ENCODE measurements at regions not wholly inside any gene's neighbourhood (a gene's known extent, or its start where the extent isn't known, plus 50 kb on each side); places are given as distances from the start of the nearest gene placed in this dataset.

DNA sequence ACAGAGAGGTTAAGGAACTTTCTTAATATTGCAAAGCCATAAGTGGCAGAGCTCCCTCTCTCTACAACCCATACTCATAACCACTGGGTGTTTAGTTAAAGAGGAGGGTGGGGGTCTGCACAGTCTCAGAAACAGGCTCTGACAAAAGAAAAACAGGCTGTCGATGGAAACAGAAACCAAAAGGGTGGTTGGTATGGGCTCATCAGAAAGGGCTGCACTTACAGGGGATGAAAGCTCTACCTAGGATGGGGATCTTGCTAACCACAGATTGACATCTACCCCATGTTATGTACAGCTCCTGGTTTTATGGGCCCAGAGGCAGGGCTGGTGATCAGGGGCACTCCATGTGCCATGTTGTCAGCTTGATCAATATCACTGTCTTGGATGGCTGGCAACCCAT is 111.4 kb downstream of the CYLD start:
- DNase-seq, result no peak
- no peaks in the 10 kb centered on the region for H3K36me3 Mint-ChIP-seq (ENCODE audit: low read depth)
- H3K9me3 Mint-ChIP-seq, result no peaks in the 10 kb centered on the region
- TF ChIP-seq, protein P1, sequence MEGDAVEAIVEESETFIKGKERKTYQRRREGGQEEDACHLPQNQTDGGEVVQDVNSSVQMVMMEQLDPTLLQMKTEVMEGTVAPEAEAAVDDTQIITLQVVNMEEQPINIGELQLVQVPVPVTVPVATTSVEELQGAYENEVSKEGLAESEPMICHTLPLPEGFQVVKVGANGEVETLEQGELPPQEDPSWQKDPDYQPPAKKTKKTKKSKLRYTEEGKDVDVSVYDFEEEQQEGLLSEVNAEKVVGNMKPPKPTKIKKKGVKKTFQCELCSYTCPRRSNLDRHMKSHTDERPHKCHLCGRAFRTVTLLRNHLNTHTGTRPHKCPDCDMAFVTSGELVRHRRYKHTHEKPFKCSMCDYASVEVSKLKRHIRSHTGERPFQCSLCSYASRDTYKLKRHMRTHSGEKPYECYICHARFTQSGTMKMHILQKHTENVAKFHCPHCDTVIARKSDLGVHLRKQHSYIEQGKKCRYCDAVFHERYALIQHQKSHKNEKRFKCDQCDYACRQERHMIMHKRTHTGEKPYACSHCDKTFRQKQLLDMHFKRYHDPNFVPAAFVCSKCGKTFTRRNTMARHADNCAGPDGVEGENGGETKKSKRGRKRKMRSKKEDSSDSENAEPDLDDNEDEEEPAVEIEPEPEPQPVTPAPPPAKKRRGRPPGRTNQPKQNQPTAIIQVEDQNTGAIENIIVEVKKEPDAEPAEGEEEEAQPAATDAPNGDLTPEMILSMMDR (IDR thresholded peaks at IDR 0.05), result no peak
- H3K4me1 Mint-ChIP-seq, result no peaks in the 10 kb centered on the region
- H3K27ac Mint-ChIP-seq, result no peak overlapping the region
- peaks cover 10% of the 10 kb centered on the region for H3K27me3 Mint-ChIP-seq (ENCODE audit: low read depth, poor library complexity)
- H3K4me3 Mint-ChIP-seq, result no peak overlapping the region

Measured in nephron progenitor cell (in vitro differentiated cells).